Right lobe of liver (tissue), 6 donors: ENCODE measurements at regions not wholly inside any gene's neighbourhood (a gene's known extent, or its start where the extent isn't known, plus 50 kb on each side); places are given as distances from the start of the nearest gene placed in this dataset.

Experiments used
- ATAC-seq, 4 donors: fragments of 200-7000 bp; cut with Tn5 transposase; one replicate each; pipeline ENCODE4 v1.9.1; 2020; ENCODE audit warnings: mild to moderate bottlenecking in 4 of 4, moderate library complexity in 4 of 4
- DNase-seq, 3 donors: peaks; one replicate each; pipeline ENCODE4 v3.0.0-alpha.2; 2020
- H3K27ac ChIP-seq, 3 donors: fragments of 200-600 bp; one replicate each; pipeline ENCODE4 v1.8.0; 2022
- H3K27me3 ChIP-seq, 2 donors: fragments of 200-600 bp; one replicate each; pipeline ENCODE4 v1.8.0; 2022
- H3K36me3 ChIP-seq, 4 donors: fragments of 200-600 bp; sonication (generic) in 1 of 4; one replicate each; pipeline versions ENCODE4 v1.5.1 to v1.8.0; 2017 to 2022; ENCODE audit warnings: control low read depth in 1 of 4
- H3K4me1 ChIP-seq, 4 donors: fragments of 200-600 bp; sonication (generic) in 1 of 4; one replicate each; pipeline versions ENCODE4 v1.5.1 to v1.8.0; 2017 to 2022; ENCODE audit warnings: control low read depth in 1 of 4
- H3K4me3 ChIP-seq, 3 donors: fragments of 200-600 bp; one replicate each; pipeline ENCODE4 v1.8.0; 2022
- H3K9me3 ChIP-seq, 4 donors: fragments of 200-600 bp; sonication (generic) in 1 of 4; one replicate each; pipeline versions ENCODE4 v1.5.1 to v1.8.0; 2017 to 2022; ENCODE audit warnings: control low read depth in 1 of 4
- CTCF ChIP-seq, 4 donors: fragments of 200-600 bp in 3 of 4; fragments of 450-650 bp in 1 of 4; IDR thresholded peaks; one replicate each; pipeline versions ENCODE4 v1.5.1 to v1.8.0; 2016 to 2022; ENCODE audit warnings: antibody characterized with exemption in 4 of 4, mild to moderate bottlenecking in 2 of 4
- POLR2A ChIP-seq: fragments of 450-650 bp; IDR thresholded peaks from one replicate; pipeline ENCODE4 v1.6.1; 2017; ENCODE audit warnings: antibody characterized with exemption, mild to moderate bottlenecking
- WGBS: methylation state at CpG from one replicate; pipeline ENCODE4 v1.1.6; 2018; ENCODE audit warnings: low coverage, low lambda C conversion rate; ENCODE audit not compliant: insufficient coverage; ENCODE audit errors: missing lambda C conversion rate; 5-methylcytosine and 5-hydroxymethylcytosine counted together
- intact Hi-C, 2 donors: fragments of 100-400 bp; cut with DNase I; formaldehyde crosslinking; loops; one replicate each; pipeline versions ENCODE4 v1.11.2 to v1.14.1; 2022
- donor health status: DM: no; HTN: yes; CAD: no.
- donor health status: DM: no; HTN: no; CAD: no.
- donor health status: DM: no; HTN: no; CAD: no.
- donor health status: DM: no; HTN: yes; CAD: no.
- donor health status: DM: no; HTN: yes; CAD: no.

- no peak for TF ChIP-seq POLR2A
- no peak for TF ChIP-seq CTCF (IDR thresholded peaks at IDR 0.05)
- intact Hi-C loops, result no loop called here
Measured at GRCh38 chr20:39195582-39196021, 233.5 kb downstream of the DHX35 start.

GRCh38 chr20:39190666-39191570 lies 228.8 kb downstream of the DHX35 start:
- ATAC-seq (peak in 1 of 4 donors; percentile 95), DNase-seq (no peak)
- intact Hi-C loops, result no loop called here
- TF ChIP-seq CTCF (IDR thresholded peaks at IDR 0.05), result no peak
- TF ChIP-seq POLR2A, result no peak
- no peaks in the 10 kb centered on the region for H3K9me3 ChIP-seq
- no peaks in the 10 kb centered on the region for H3K36me3 ChIP-seq
- no peaks in the 10 kb centered on the region for H3K27me3 ChIP-seq
- H3K4me3 ChIP-seq, result no peak overlapping the region
- H3K4me1 ChIP-seq, result no peaks in the 10 kb centered on the region
- no CpG with 5 or more reads among the region's 12 CpGs for WGBS
- H3K27ac ChIP-seq, result no peak overlapping the region

More at GRCh38 chr20:39195582-39196021, 233.5 kb downstream of the DHX35 start:
- no peak overlapping the region for H3K4me3 ChIP-seq
- H3K27ac ChIP-seq, result no peak overlapping the region
- no peak for ATAC-seq
- no peaks in the 10 kb centered on the region for H3K27me3 ChIP-seq
- no peak for DNase-seq
- H3K9me3 ChIP-seq, result no peaks in the 10 kb centered on the region
- no peaks in the 10 kb centered on the region for H3K36me3 ChIP-seq
- no peaks in the 10 kb centered on the region for H3K4me1 ChIP-seq
- WGBS, result 46% methylated on average over 8 of the region's 8 CpGs

GRCh38 chr20:39188266-39188765 lies 226.2 kb downstream of the DHX35 start:
- Histone ChIP-seq H3K27me3 (no peaks in the 10 kb centered on the region), H3K27ac (no peak overlapping the region), H3K9me3 (peaks cover 0 to 5% (median 0%) of the 10 kb centered on the region in 4 donors), H3K4me1 (no peaks in the 10 kb centered on the region), H3K4me3 (no peak overlapping the region), H3K36me3 (no peaks in the 10 kb centered on the region)
- no peak for DNase-seq
- intact Hi-C loops, result no loop called here
- no peak for TF ChIP-seq CTCF (IDR thresholded peaks at IDR 0.05)
- no peak for TF ChIP-seq POLR2A
- ATAC-seq, result no peak

- Histone ChIP-seq H3K36me3 (no peaks in the 10 kb centered on the region), H3K9me3 (peaks cover 0 to 5% (median 0%) of the 10 kb centered on the region in 4 donors), H3K4me1 (no peaks in the 10 kb centered on the region), H3K27ac (no peak overlapping the region), H3K4me3 (no peak overlapping the region), H3K27me3 (no peaks in the 10 kb centered on the region)
- ATAC-seq (peak in 1 of 4 donors; percentile 54), DNase-seq (no peak)
- 22% methylated on average over 2 of the region's 2 CpGs for WGBS
- intact Hi-C loops, result no loop called here
- TF ChIP-seq CTCF (IDR thresholded peaks at IDR 0.05) (no peak), POLR2A (no peak)
Measured at GRCh38 chr20:39181490-39181889, 219.3 kb downstream of the DHX35 start.
